Glutamatergic neuron (in vitro differentiated cells): ENCODE measurements at regions not wholly inside any gene's neighbourhood (a gene's known extent, or its start where the extent isn't known, plus 50 kb on each side); places are given as distances from the start of the nearest gene placed in this dataset.

ENCODE experiments used
- DNase-seq: peaks from one replicate; pipeline ENCODE4 v3.0.0; 2022
- H3K27ac Mint-ChIP-seq: one replicate; pipeline ENCODE4 v1.8.0; 2020; ENCODE audit warnings: mild to moderate bottlenecking, mixed read lengths, inconsistent platforms; ENCODE audit not compliant: unreplicated experiment
- H3K27me3 Mint-ChIP-seq: one replicate; pipeline ENCODE4 v1.8.0; 2020; ENCODE audit warnings: mild to moderate bottlenecking, moderate library complexity, mixed read lengths, inconsistent platforms; ENCODE audit not compliant: unreplicated experiment
- H3K36me3 Mint-ChIP-seq: one replicate; pipeline ENCODE4 v1.8.0; 2020; ENCODE audit warnings: mild to moderate bottlenecking, mixed read lengths, inconsistent platforms; ENCODE audit not compliant: unreplicated experiment
- H3K4me1 Mint-ChIP-seq: one replicate; pipeline ENCODE4 v1.8.0; 2020; ENCODE audit warnings: mild to moderate bottlenecking, low read depth, mixed read lengths, inconsistent platforms; ENCODE audit not compliant: unreplicated experiment
- H3K4me3 Mint-ChIP-seq: one replicate; pipeline ENCODE4 v1.8.0; 2020; ENCODE audit warnings: mild to moderate bottlenecking, mixed read lengths, inconsistent platforms; ENCODE audit not compliant: unreplicated experiment
- H3K9me3 Mint-ChIP-seq: one replicate; pipeline ENCODE4 v1.8.0; 2020; ENCODE audit warnings: mild to moderate bottlenecking, moderate library complexity, mixed read lengths, inconsistent platforms; ENCODE audit not compliant: unreplicated experiment
- CTCF ChIP-seq: fragments of 200-600 bp; sonication (generic); IDR thresholded peaks from one replicate; pipeline ENCODE4 v1.5.0; 2021; ENCODE audit not compliant: partially characterized antibody, unreplicated experiment

GRCh38 chr14:101111620-101112290 is 208.2 kb upstream of the RTL1 start:
- Mint-ChIP-seq H3K36me3 (no peaks in the 10 kb centered on the region), H3K9me3 (peaks cover 2% of the 10 kb centered on the region), H3K27me3 (peaks cover 2% of the 10 kb centered on the region), H3K4me1 (no peaks in the 10 kb centered on the region), H3K27ac (no peak overlapping the region), H3K4me3 (no peak overlapping the region)
- TF ChIP-seq CTCF, result no peak
- DNase-seq, result no peak

- DNase-seq, result no peak
- H3K27ac Mint-ChIP-seq, result no peak overlapping the region
- no peaks in the 10 kb centered on the region for H3K36me3 Mint-ChIP-seq
- no peaks in the 10 kb centered on the region for H3K4me1 Mint-ChIP-seq
- peaks cover 5% of the 10 kb centered on the region for H3K9me3 Mint-ChIP-seq
- no peak for TF ChIP-seq CTCF
- H3K4me3 Mint-ChIP-seq, result no peak overlapping the region
- peaks cover 2% of the 10 kb centered on the region for H3K27me3 Mint-ChIP-seq
Measured at GRCh38 chr14:101112351-101113107, 209.0 kb upstream of the RTL1 start.

- no peak overlapping the region for H3K4me3 Mint-ChIP-seq
- H3K9me3 Mint-ChIP-seq, result peaks cover 5% of the 10 kb centered on the region
- peaks cover 2% of the 10 kb centered on the region for H3K27me3 Mint-ChIP-seq
- no peak for DNase-seq
- no peak for TF ChIP-seq CTCF
- no peaks in the 10 kb centered on the region for H3K36me3 Mint-ChIP-seq
- H3K27ac Mint-ChIP-seq, result no peak overlapping the region
- no peaks in the 10 kb centered on the region for H3K4me1 Mint-ChIP-seq
Measured at GRCh38 chr14:101113108-101113612, 209.6 kb upstream of the RTL1 start.

- H3K27me3 Mint-ChIP-seq, result peaks cover 2% of the 10 kb centered on the region
- H3K27ac Mint-ChIP-seq, result no peak overlapping the region
- TF ChIP-seq CTCF, result no peak
- no peaks in the 10 kb centered on the region for H3K4me1 Mint-ChIP-seq
- DNase-seq, result no peak
- no peaks in the 10 kb centered on the region for H3K36me3 Mint-ChIP-seq
- no peak overlapping the region for H3K4me3 Mint-ChIP-seq
- peaks cover 5% of the 10 kb centered on the region for H3K9me3 Mint-ChIP-seq
Measured at GRCh38 chr14:101113835-101114725, 210.6 kb upstream of the RTL1 start.
